OCI-LY3 (cell line): ENCODE measurements at regions not wholly inside any gene's neighbourhood (a gene's known extent, or its start where the extent isn't known, plus 50 kb on each side); places are given as distances from the start of the nearest gene placed in this dataset.

Experiments used
- H2AFZ ChIP-seq: fragments of 200-600, 300-600 bp; shearing (Covaris generic); 2 replicates; pipeline ENCODE4 v1.6.0; 2014; ENCODE audit warnings: antibody characterized with exemption, low read depth, low read length
- H3K27ac ChIP-seq: fragments of 200-600, 300-600 bp; sonication (generic); 2 replicates; pipeline ENCODE4 v1.5.1; 2014; ENCODE audit warnings: mild to moderate bottlenecking, low read length, moderate library complexity, mixed read lengths
- H3K27me3 ChIP-seq: fragments of 200-600, 300-600 bp; sonication (generic); 2 replicates; pipeline ENCODE4 v1.6.1; 2014; ENCODE audit warnings: low read depth, low read length, mixed read lengths
- H3K36me3 ChIP-seq: fragments of 200-600, 300-600 bp; sonication (generic); replicated peaks from 2 replicates; pipeline ENCODE3; 2014; ENCODE audit warnings: low read depth, low read length, mixed read lengths
- H3K4me1 ChIP-seq: fragments of 300-600, 200-600 bp; sonication (generic); 2 replicates; pipeline ENCODE4 v1.6.1; 2014; ENCODE audit warnings: low read length, mixed read lengths
- H3K4me2 ChIP-seq: fragments of 200-600, 300-600 bp; sonication (generic); 2 replicates; pipeline ENCODE4 v1.6.1; 2014; ENCODE audit warnings: low read length, mixed read lengths
- H3K4me3 ChIP-seq: fragments of 300-600, 200-600 bp; sonication (generic); 2 replicates; pipeline ENCODE4 v1.5.1; 2014; ENCODE audit warnings: antibody characterized with exemption, mild to moderate bottlenecking, low read length, moderate library complexity
- H3K79me2 ChIP-seq: fragments of 300-600, 200-600 bp; shearing (Covaris generic); 2 replicates; pipeline ENCODE4 v1.6.1; 2014; ENCODE audit warnings: mild to moderate bottlenecking, low read length, mixed read lengths
- H3K9ac ChIP-seq: fragments of 300-600, 200-600 bp; shearing (Covaris generic); 2 replicates; pipeline ENCODE4 v1.6.0; 2014; ENCODE audit warnings: mild to moderate bottlenecking, low read length, moderate library complexity
- H3K9me3 ChIP-seq: fragments of 200-600, 300-600 bp; shearing (Covaris generic); 2 replicates; pipeline ENCODE4 v1.6.1; 2014; ENCODE audit warnings: low read length, mixed read lengths; ENCODE audit not compliant: insufficient read depth
- H4K20me1 ChIP-seq: fragments of 200-600, 300-600 bp; sonication (generic); 2 replicates; pipeline ENCODE4 v1.6.1; 2016; ENCODE audit warnings: low read length, mixed read lengths; ENCODE audit not compliant: insufficient read depth
- EZH2phosphoT487 ChIP-seq: fragments of 200-600 bp; shearing (Covaris generic); IDR thresholded peaks from 2 replicates; pipeline ENCODE4 v1.6.1; 2018; ENCODE audit warnings: antibody characterized with exemption, mixed run types, low read depth
- TF ChIP-seq, protein P1 (sequence below): fragments of 200-600, 300-600 bp; sonication (generic); IDR thresholded peaks from 2 replicates; pipeline ENCODE4 v1.5.1; 2014; ENCODE audit warnings: antibody characterized with exemption, low read length, low read depth

DNA sequence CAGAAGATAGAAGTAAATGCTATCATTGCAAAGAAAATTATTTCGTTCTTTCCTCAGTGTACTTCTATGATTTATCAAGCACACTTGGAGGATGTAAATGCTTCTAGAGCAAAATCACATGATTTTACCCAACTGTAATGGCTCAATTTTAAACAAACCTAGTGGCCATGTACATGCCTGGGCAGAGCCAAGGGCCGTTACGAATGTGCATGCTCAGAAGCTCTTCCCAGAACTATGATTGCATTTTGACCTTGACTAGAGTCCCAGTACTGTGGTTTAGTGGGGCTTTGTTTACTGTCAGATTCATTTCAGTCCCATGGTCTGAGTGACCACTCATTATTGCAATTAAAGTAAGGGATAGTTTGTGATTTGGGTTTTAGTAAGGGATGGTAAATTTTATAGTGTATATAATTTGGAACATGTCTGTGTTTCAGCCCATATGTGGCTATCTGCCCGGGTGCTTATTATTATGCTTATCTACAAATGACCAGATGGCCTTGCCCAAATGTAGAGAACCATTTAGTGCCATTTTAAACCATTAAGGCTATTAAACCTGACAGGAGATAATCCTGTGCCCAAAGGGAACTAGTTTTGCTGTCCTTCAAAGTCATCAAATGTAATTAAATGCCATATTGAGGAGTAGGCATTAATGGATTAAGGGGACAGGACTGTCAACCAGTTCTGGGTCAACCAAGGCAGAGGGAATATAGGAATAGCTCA, 239.1 kb downstream of the ICOS start:
- no peaks in the 10 kb centered on the region for H3K36me3 ChIP-seq
- H3K4me3 ChIP-seq = no peak overlapping the region
- TF ChIP-seq, protein P1, sequence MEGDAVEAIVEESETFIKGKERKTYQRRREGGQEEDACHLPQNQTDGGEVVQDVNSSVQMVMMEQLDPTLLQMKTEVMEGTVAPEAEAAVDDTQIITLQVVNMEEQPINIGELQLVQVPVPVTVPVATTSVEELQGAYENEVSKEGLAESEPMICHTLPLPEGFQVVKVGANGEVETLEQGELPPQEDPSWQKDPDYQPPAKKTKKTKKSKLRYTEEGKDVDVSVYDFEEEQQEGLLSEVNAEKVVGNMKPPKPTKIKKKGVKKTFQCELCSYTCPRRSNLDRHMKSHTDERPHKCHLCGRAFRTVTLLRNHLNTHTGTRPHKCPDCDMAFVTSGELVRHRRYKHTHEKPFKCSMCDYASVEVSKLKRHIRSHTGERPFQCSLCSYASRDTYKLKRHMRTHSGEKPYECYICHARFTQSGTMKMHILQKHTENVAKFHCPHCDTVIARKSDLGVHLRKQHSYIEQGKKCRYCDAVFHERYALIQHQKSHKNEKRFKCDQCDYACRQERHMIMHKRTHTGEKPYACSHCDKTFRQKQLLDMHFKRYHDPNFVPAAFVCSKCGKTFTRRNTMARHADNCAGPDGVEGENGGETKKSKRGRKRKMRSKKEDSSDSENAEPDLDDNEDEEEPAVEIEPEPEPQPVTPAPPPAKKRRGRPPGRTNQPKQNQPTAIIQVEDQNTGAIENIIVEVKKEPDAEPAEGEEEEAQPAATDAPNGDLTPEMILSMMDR = no peak
- TF ChIP-seq EZH2phosphoT487 = no peak
- H4K20me1 ChIP-seq = no peaks in the 10 kb centered on the region
- peaks cover 8% of the 10 kb centered on the region for H3K27me3 ChIP-seq
- H3K4me2 ChIP-seq = no peak overlapping the region
- no peaks in the 10 kb centered on the region for H3K9me3 ChIP-seq
- no peaks in the 10 kb centered on the region for H3K79me2 ChIP-seq
- H3K9ac ChIP-seq = no peak overlapping the region
- H3K27ac ChIP-seq = no peak overlapping the region
- no peak overlapping the region for H2AFZ ChIP-seq
- H3K4me1 ChIP-seq = peaks cover 10% of the 10 kb centered on the region; the same call in 1 of the 2 replicates

DNA sequence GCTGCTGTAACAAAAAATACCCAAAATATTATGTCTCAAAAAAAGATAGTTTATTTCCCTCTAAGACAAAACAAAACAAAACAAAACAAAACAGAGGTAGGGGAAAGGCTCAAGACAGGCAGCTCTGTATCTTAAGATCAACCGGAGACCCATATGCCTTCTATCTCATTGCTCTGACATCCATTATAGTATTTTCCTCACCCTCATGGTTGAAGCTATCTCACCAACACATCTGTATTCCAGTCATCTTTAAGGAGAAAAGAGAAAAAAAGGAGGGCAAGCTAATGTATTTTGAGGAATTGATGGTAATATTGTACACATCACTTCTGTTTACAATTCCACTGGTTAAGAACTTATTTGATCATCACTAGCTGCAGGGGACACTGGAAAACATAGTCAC, 239.7 kb downstream of the ICOS start:
- peaks cover 4% of the 10 kb centered on the region for H3K27me3 ChIP-seq
- no peak overlapping the region for H3K9ac ChIP-seq
- H2AFZ ChIP-seq = no peak overlapping the region
- no peaks in the 10 kb centered on the region for H4K20me1 ChIP-seq
- peaks cover 10% of the 10 kb centered on the region; the same call in 1 of the 2 replicates for H3K4me1 ChIP-seq
- no peaks in the 10 kb centered on the region for H3K79me2 ChIP-seq
- no peaks in the 10 kb centered on the region for H3K36me3 ChIP-seq
- no peak overlapping the region for H3K27ac ChIP-seq
- H3K4me3 ChIP-seq = no peak overlapping the region
- TF ChIP-seq, protein P1 = no peak
- TF ChIP-seq EZH2phosphoT487 = no peak
- H3K9me3 ChIP-seq = no peaks in the 10 kb centered on the region
- no peak overlapping the region for H3K4me2 ChIP-seq

DNA sequence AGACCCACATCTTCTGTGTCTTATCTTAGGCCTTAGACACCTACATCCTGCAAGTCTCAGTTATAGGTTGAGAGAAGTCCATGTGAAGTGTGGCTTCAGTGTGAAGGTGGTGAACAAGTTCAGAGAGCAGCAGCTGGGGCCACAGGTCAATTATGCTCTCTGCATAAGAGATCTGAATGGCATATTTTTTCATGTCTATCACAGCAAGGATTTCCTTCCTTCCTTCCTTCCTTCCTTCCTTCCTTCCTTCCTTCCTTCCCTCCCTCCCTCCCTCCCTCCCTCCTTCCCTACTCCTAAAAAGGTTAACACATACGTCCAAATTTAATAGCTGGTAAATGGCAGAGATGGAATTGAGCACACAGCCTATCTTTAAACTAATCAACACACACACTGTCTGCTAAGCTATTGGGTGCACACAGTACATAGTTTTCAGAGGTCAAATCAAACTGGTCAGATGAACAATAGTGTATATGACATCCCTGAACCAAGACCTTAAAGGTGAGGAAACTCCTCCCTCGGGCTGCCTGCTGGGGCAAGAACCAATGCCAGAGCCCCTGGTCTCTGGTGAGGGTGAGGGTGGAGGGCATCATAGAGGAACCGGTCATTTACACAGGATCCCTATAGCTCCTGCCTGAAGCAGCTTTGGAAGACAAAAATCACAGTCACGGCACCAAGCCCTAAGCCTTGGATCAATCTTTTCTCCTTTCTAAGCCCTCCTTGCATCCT, 240.9 kb downstream of the ICOS start:
- Histone ChIP-seq H3K4me2 (0 out of 2 replicates have a peak overlapping the region, but pooled peaks have one; percentile 25), H2AFZ (no peak overlapping the region), H4K20me1 (no peaks in the 10 kb centered on the region), H3K4me3 (no peak overlapping the region), H3K9ac (no peak overlapping the region), H3K9me3 (no peaks in the 10 kb centered on the region), H3K79me2 (no peaks in the 10 kb centered on the region), H3K36me3 (no peaks in the 10 kb centered on the region), H3K27ac (no peak overlapping the region), H3K4me1 (peaks cover 10% of the 10 kb centered on the region; the same call in 1 of the 2 replicates), H3K27me3 (peaks cover 4% of the 10 kb centered on the region)
- no peak for TF ChIP-seq EZH2phosphoT487

DNA sequence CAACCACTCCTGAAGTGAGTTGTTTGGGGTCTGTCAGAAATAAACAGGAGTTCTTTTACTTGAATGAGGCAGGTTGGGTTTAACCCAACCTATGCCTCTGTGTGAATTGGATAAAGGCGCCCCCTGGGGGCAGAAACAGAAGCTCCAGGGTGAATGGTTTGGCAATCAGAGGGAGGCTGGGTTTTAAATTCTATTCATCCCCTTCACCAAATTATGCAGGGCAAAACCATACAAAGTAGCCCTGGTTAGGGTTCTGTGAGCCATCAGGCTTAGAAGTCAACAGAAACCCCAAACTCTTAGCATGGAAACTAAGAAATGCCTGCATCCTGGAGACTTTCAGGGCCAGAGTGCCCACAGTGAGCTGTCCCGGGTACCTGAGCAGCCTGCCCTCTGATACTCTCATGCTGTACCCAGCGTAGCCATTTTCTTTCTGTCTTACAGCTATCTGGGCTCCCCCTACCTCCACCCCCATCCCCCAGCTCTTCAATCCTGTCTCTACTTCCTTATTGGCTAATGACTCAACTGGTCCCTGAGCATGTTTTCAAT, 241.5 kb downstream of the ICOS start:
- Histone ChIP-seq H3K27me3 (peaks cover 4% of the 10 kb centered on the region), H3K4me2 (peak overlapping the region; percentile 25; the same call in 1 of the 2 replicates), H3K79me2 (no peaks in the 10 kb centered on the region), H2AFZ (no peak overlapping the region), H3K27ac (no peak overlapping the region), H3K9me3 (no peaks in the 10 kb centered on the region), H3K4me3 (no peak overlapping the region), H4K20me1 (no peaks in the 10 kb centered on the region), H3K4me1 (peaks cover 10% of the 10 kb centered on the region; the same call in 1 of the 2 replicates), H3K36me3 (no peaks in the 10 kb centered on the region), H3K9ac (no peak overlapping the region)
- no peak for TF ChIP-seq EZH2phosphoT487
- TF ChIP-seq, protein P1 = peak; percentile 87
